NOMO-1 treated with DMSO at 0.1 percent for 48 hours (cell line): ENCODE measurements at regions not wholly inside any gene's neighbourhood (a gene's known extent, or its start where the extent isn't known, plus 50 kb on each side); places are given as distances from the start of the nearest gene placed in this dataset.
A peak's percentile ranks its signal among the peaks of the same experiment; 100 is the strongest.

ENCODE experiments used
- DNase-seq: peaks from one replicate; lab custom pipeline; 2025; ENCODE audit not compliant: unreplicated experiment; lab: John Stamatoyannopoulos, UW

DNA sequence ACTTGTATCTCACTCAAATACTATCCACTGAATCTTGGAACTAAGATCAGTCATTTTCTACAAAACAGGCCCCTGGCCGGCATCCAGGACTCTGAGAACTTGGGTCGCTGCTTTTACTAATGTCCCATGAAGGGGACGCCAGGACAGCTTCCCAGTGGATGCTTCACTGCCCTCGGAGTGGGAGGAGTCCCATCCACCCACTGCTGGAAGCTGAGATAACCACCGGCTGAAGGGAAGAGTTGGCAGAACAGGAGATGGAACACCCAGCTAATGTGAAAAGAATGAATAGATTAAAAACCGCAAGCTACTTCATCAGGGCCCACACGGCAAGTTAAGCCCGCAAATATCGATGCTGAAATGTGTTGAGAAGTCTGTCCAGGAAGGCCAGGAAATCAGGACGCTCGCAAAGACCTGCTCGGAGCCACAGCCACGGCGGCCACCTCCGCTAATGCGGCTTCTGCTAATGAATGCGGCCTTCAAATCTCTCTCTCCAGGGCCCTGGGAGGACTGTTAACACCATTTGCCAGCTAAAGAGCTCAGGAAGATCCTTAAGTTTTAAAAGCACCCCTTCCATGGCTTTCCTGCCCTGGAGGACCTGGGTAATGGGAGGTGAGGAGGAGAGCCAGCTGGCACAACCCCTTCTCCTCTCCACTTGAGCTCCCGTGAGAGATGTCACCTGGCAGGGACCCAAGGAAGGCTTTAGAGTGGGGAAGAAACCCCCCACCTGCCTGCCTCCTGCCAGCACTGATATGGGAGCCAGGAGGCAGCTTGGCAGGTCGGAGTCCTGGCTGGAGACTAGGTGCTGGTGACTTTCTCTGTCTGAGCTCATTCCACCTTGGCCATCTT is 226.6 kb upstream of the RPL38 start:
- no peak for DNase-seq

GRCh38 chr17:73980517-73980916 is 223.0 kb upstream of the RPL38 start:
- DNase-seq = no peak

GRCh38 chr17:73982871-73983270 is 220.6 kb upstream of the RPL38 start:
- no peak for DNase-seq

GRCh38 chr17:73983621-73984400 is 219.7 kb upstream of the RPL38 start:
- peak; percentile 16 for DNase-seq

DNA sequence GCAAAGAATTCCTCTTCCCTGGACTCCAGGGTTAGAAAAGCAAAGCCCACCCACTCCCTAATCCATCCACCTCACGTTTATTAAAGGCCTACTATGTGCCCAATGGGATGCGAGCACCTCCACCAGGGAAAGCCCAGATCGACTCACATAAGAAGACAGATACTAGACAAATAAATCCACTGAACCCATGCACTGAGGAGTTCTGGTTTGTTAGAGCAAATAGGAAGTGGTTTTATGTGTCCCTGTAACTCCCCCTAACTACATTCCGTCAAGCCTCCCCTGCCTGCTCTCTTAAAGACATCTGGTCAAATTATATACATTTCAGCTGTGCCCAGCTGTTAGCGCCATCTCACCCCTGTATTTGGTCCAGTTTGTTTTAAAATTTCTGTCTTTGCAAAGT is 218.5 kb upstream of the RPL38 start:
- DNase-seq = peak; percentile 47

- no peak for DNase-seq
Measured at GRCh38 chr17:73985466-73986015, 217.9 kb upstream of the RPL38 start.

DNA sequence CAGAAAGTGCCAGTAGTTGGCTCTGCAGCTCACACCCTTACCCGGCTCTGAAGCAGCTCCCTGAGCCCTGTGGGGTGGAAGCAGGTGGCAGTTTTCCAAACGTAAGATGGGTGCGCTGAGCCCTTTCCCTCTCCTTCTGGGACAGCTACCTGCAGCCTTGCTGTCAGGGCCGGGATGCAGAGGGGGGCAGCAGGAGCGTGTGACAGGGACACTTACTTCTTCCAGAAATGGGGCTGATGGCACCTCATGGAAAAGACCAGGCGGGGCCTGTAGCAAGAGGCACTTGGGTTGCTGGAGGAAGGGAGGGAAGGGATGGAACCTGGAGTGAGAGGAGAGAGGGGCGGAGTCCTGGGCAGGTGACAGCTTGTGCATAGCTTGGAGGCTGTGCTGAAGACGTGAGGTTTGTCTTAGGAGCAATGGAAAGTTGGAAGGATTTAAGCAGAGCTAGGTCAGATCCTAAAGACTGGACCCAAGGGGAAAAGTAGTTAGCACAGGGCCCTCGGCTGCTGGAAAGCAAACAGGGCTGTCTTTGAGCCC is 216.8 kb upstream of the RPL38 start:
- DNase-seq = no peak

- DNase-seq = no peak
Measured at GRCh38 chr17:73987395-73987794, 216.1 kb upstream of the RPL38 start.

- DNase-seq = no peak
Measured at GRCh38 chr17:73987845-73988509, 215.5 kb upstream of the RPL38 start.

DNA sequence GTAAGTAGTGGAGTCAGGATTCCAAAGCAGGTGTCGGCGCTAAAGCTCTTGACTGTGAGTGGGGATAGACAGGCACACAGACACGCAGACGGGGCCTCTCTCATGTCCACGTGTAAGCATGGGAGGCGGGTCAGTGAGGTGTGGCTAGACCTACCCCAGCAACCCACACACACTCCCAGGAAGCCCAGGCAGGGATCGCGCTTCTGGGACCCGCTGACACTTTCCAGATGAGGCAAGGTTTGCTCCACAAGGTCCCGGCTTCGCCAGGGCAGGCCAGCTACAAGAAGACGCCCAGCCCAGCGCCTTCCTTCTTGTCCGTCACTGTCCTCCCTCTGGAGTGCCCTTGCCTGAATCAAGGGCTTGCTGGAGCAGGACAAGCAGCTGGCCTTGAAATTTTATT is 213.8 kb upstream of the RPL38 start:
- DNase-seq = no peak

DNA sequence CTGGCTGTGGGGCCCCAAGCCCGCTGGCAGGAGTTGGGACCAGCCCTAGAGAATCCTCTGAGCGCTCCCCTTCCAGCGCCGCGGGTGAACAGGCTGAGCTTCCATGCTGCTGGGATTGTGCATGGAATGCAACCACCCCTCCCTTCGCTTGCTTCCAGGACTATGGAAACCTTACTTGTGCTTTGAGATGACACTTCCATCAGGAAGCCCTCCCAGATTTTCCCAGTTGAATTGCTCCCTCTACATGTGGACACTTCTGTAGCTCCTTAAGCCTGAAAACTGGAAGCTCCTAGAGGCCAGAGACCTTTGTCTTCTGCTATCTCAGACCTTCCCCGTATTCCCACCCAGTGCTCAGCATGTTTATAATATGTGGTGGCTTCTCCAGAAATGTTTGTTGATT is 213.2 kb upstream of the RPL38 start:
- no peak for DNase-seq

DNA sequence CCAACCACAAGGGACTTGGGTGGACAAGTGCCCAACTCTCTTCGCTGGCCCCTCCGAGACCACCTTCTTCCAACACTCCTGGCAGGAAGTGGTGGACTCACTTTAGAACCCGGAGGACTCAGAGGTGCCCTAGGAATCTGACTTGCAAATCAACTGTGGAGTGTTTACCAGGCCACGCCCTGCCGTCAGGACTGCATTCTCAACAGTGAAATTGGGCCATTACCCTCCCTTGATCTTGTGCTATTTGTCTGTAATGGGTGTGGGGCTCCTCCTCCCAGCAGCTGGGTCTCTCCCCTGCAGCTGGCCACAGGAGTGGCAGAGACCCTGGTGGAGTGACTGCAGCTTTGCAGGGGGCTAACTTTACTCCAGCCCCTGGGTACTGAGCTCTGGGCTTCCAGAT is 212.2 kb upstream of the RPL38 start:
- DNase-seq = no peak

- no peak for DNase-seq
Measured at GRCh38 chr17:73994946-73995345, 208.5 kb upstream of the RPL38 start.

GRCh38 chr17:73997059-73997458 is 206.4 kb upstream of the RPL38 start:
- DNase-seq = no peak

DNA sequence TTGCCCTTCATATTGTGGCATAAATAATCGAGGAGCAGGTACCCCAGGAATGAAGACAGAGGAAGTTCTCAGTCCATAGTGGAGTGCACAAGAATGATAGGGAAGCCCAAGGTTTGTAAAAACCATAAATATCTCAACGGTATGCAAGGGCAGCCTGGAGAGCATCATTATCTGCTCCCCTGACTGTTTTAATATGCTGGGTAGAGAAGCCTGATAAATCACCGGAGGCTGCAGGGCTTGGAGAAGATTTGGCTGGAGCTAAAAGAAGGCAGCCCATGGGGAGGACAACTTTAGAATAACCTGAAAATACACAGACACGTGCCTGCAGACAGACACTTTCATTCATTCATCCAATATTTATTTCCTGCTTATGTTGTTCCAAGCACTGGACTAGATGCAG is 205.2 kb upstream of the RPL38 start:
- DNase-seq = no peak

DNA sequence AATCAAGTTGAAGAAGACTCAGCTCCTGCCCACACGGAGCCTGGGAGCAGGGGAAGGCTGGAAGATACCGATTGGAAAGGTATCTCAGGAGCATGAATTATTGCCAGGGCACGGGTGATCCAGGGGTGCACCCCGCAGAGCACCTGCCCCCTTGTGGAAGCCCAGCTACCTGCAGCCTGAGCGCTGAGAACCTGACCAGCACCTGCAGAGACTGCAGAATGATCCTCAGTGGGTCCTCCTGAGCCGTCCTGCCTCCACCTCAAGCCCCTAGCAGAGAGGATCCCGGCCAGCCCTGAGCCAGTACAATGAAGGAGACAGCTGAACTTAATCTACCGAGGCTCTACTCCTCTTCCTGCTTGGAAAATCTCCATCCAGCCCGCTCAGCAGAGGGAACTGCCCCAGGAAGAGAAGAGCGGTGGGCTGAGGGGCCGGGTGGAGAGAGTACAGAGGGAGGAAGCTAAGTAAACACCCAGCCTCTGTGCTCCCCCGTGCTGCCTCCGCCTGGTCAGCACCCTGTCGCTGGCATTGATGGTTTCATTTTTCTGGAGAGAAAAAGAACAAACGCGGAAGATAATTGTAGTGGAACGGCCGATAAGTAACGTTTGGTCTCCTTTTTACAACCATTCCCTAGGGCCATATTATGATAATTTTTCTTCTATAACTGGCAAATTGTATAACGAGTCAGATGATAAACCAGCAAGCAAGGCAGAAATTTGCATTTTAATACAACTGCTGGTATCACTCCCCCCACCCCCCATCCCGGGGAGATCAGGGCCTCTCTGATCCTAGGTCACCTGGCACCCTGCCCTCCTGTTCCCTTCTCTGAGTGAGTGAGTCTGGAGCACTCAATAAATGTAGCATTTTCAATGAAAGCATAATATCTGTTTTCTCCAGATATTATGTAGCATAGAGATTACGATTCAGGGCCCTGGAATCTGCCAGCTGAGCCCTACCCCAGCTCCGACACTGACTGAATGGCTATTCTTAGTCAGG is 204.5 kb upstream of the RPL38 start:
- DNase-seq = peak; percentile 38

DNA sequence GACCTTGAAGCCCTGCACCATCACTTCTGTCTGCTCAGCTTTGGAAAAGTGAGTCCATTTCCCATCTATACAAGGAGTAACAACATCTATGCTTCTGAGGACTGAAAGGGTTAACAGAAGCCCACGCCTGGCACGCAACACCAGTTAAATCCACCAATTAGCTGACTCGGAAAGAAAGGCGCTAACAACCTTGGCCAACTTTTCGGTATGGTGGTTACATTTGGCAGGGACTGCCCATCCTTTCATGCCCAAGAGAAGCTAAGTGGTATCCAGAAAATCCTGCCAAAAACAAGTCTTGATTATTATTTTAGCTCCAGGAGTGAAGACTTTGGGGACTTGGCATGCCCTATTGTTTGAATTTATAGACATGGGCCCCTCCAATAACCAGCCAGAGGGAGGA is 202.3 kb upstream of the RPL38 start:
- DNase-seq = no peak

- DNase-seq = no peak
Measured at GRCh38 chr17:74002241-74002640, 201.2 kb upstream of the RPL38 start.

GRCh38 chr17:74004056-74004455 is 199.4 kb upstream of the RPL38 start:
- no peak for DNase-seq

DNA sequence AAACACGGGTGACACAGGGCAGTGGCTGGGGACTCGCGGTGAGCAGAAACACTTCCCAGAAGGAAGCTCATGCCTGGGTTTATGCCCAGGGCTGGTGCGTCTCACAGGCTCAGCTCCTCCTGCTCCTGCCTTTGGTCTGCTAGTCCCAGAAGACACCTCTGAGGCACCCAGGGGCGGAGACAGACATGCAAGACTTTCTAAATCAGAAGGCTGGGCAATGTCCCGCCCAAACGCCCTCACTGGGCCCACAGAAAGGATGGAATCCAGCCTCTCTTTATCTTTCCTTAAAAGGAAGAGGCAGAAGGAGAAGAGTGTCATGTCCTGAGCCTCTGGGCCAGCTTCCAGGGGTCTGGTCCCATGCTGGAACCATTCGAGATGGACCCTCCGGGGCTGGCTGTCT is 197.7 kb upstream of the RPL38 start:
- no peak for DNase-seq
